Suprapubic skin (tissue), 3 donors: ENCODE measurements at regions not wholly inside any gene's neighbourhood (a gene's known extent, or its start where the extent isn't known, plus 50 kb on each side); places are given as distances from the start of the nearest gene placed in this dataset.

Source experiments
- CTCF ChIP-seq, 2 donors: fragments of 200-600 bp in 1 of 2; fragments of 450-650 bp in 1 of 2; sonication (generic) in 1 of 2; IDR thresholded peaks; one replicate each; pipeline ENCODE4 v1.5.1; 2016 to 2019; ENCODE audit warnings: antibody characterized with exemption in 2 of 2, mild to moderate bottlenecking in 1 of 2, moderate library complexity in 1 of 2
- POLR2AphosphoS5 ChIP-seq, 3 donors: sonication (generic); formaldehyde crosslinking; IDR thresholded peaks; one replicate each; pipeline ENCODE4 v1.6.1; 2017; ENCODE audit warnings: antibody characterized with exemption in 3 of 3

GRCh38 chr14:71208702-71209357, 301.6 kb downstream of the PCNX1 start:
- TF ChIP-seq CTCF (IDR thresholded peaks at IDR 0.05) (no peak), POLR2AphosphoS5 (IDR thresholded peaks at IDR 0.05) (no peak)
